Type B pancreatic cell (in vitro differentiated cells): ENCODE measurements at regions not wholly inside any gene's neighbourhood (a gene's known extent, or its start where the extent isn't known, plus 50 kb on each side); places are given as distances from the start of the nearest gene placed in this dataset.
A peak's percentile ranks its signal among the peaks of the same experiment; 100 is the strongest.

ENCODE experiments used
- DNase-seq: peaks from one replicate; pipeline ENCODE4 v3.0.0; 2021; ENCODE audit warnings: mixed read lengths; ENCODE audit not compliant: unreplicated experiment; ENCODE audit errors: extremely low spot score
- H3K27ac Mint-ChIP-seq: 2 replicates; pipeline ENCODE4 v1.8.0; 2021; ENCODE audit warnings: mild to moderate bottlenecking, mixed read lengths
- H3K27me3 Mint-ChIP-seq: 2 replicates; pipeline ENCODE4 v1.8.0; 2021; ENCODE audit warnings: mixed read lengths
- H3K36me3 Mint-ChIP-seq: 2 replicates; pipeline ENCODE4 v1.8.0; 2021; ENCODE audit warnings: mixed read lengths
- H3K4me1 Mint-ChIP-seq: one replicate; pipeline ENCODE4 v1.8.0; 2021; ENCODE audit warnings: mixed read lengths; ENCODE audit not compliant: unreplicated experiment
- H3K4me3 Mint-ChIP-seq: 2 replicates; pipeline ENCODE4 v1.8.0; 2021; ENCODE audit warnings: mild to moderate bottlenecking, mixed read lengths
- H3K9me3 Mint-ChIP-seq: 2 replicates; pipeline ENCODE4 v1.8.0; 2021; ENCODE audit warnings: mixed read lengths
- TF ChIP-seq, protein P1 (sequence below): fragments of 200-600 bp; sonication (generic); conservative IDR thresholded peaks from 2 replicates; pipeline ENCODE4 v1.5.0; 2021; ENCODE audit warnings: antibody characterized with exemption, mild to moderate bottlenecking

DNA sequence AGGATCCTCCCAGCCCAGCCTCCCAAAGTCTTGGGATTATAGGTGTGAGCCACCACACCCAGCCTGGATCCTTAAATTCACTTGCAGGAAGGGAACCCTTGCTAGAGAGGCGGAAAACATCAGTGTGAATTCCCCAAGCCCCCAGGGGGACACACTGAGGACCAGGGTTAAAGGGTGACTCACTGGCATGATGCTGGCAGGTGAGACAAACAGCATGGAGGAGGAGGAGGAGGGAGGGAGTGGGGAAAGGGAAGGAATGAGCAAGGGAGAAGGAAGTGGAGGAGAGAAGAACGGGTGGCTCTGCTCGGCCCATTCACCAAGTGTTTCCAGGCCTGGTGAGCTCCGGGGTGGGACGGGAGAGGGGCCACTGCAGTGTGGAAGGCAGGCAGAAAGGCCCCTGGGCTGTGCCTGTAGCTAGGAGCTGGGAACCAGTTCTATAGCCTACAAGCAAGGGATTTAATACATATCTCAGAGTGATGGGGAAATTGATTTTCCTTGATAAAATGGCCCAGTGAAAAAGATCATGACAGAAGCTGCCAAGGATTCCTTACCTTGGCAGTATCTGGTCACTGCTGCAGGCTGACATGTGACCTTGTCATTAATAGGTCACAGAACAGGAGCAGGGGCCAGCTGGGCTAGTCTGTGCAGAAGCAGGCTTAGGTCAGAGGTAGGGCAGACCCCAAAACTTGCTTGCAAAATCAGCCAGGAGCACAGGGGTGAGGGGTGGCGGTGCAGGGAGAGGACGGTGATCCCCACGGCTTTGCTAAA lies 370.2 kb downstream of the SHANK2 start:
- no peaks in the 10 kb centered on the region for H3K27me3 Mint-ChIP-seq
- no peaks in the 10 kb centered on the region for H3K36me3 Mint-ChIP-seq
- TF ChIP-seq, protein P1, sequence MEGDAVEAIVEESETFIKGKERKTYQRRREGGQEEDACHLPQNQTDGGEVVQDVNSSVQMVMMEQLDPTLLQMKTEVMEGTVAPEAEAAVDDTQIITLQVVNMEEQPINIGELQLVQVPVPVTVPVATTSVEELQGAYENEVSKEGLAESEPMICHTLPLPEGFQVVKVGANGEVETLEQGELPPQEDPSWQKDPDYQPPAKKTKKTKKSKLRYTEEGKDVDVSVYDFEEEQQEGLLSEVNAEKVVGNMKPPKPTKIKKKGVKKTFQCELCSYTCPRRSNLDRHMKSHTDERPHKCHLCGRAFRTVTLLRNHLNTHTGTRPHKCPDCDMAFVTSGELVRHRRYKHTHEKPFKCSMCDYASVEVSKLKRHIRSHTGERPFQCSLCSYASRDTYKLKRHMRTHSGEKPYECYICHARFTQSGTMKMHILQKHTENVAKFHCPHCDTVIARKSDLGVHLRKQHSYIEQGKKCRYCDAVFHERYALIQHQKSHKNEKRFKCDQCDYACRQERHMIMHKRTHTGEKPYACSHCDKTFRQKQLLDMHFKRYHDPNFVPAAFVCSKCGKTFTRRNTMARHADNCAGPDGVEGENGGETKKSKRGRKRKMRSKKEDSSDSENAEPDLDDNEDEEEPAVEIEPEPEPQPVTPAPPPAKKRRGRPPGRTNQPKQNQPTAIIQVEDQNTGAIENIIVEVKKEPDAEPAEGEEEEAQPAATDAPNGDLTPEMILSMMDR, result no peak
- H3K4me3 Mint-ChIP-seq, result no peak overlapping the region
- peaks cover 18% of the 10 kb centered on the region for H3K4me1 Mint-ChIP-seq
- no peak overlapping the region for H3K27ac Mint-ChIP-seq
- no peaks in the 10 kb centered on the region for H3K9me3 Mint-ChIP-seq
- DNase-seq, result no peak

DNA sequence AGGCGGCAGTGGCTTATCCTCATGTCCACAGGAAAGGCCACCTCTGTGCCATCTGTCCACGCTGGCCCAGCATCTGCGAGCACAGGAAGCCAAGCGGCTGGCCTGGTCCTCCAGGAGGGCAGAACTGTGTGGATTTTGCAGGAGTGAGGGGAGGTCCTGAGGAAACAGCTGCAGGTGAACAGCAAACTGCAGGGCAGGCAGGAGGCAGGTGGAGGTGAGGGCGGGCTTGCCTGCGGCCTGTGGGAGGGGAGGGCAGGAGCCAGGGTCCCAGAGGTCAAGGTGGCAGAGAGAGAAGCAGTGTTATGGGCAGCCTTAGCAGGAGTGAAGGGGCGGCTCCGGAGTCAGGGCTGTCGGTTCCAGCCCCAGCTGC lies 369.7 kb downstream of the SHANK2 start:
- H3K4me1 Mint-ChIP-seq, result peaks cover 18% of the 10 kb centered on the region
- no peak overlapping the region for H3K27ac Mint-ChIP-seq
- no peaks in the 10 kb centered on the region for H3K9me3 Mint-ChIP-seq
- H3K4me3 Mint-ChIP-seq, result no peak overlapping the region
- H3K36me3 Mint-ChIP-seq, result peaks cover 1% of the 10 kb centered on the region
- H3K27me3 Mint-ChIP-seq, result no peaks in the 10 kb centered on the region
- no peak for DNase-seq
- TF ChIP-seq, protein P1, result no peak

DNA sequence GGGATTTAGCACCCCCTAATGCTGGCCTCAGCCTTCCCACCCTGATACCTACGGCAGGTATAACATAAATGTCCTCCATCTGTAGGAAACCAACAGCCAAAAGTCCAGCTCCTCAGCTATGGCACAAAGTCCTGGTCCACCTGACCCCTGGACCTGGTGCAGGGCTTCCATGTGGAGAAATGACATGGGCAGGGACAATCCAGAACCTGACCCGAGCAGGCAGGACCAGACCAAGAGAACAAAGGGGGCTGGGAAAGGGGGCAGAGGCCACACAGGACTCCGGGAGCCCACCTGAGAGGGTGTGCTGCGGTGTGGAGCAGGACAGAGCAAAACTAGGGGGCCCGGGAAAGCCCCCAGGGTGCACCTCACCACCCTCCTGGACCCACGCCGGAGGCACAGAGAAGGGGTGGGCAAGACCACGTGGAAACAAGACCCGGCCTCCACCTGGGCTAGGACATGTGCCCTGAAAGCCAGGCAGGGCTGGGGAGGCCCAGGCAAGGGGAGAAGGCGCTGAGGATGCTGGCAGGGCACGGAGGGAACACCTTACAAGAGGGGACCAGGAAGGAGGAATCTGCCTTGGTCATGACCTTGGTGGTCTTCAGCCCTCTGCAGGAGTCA lies 368.9 kb downstream of the SHANK2 start:
- Mint-ChIP-seq H3K27me3 (no peaks in the 10 kb centered on the region), H3K27ac (no peak overlapping the region), H3K4me1 (peaks cover 18% of the 10 kb centered on the region), H3K4me3 (no peak overlapping the region), H3K36me3 (peaks cover 7% of the 10 kb centered on the region), H3K9me3 (no peaks in the 10 kb centered on the region)
- no peak for DNase-seq
- TF ChIP-seq, protein P1, result no peak

DNA sequence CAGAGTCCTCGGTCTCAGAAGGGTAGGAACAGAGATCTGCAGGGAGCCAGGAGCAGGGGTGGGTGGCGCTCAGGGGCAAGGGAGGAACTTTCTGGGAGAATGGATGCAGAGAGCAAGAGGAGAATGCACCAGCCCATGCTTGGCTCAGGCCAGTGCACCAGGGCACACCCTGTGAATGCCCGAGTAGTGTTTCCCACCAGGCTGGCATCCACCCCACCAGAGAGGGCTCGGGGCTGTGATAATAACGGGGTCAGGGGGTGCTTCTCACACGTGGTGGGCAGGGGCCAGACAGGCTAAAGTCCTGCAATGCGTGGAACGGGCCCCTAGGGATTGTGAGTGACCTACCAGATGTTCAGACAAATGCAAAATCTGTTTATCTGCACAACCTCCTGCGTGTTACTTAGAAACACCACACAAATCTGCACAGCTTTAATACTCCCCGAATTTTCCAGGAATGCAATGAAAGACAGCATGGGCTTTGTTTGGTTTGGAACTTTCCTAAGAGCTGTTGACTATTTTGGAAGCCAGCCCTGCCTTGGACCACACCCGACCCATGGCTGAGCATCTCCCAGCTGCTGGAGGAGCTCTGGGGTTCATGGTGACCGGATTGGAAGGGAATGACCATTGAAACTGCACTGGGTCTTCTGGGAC lies 368.3 kb downstream of the SHANK2 start:
- H3K4me3 Mint-ChIP-seq, result no peak overlapping the region
- H3K36me3 Mint-ChIP-seq, result peaks cover 7% of the 10 kb centered on the region
- no peak for DNase-seq
- no peaks in the 10 kb centered on the region for H3K9me3 Mint-ChIP-seq
- TF ChIP-seq, protein P1, result no peak
- H3K27ac Mint-ChIP-seq, result no peak overlapping the region
- H3K4me1 Mint-ChIP-seq, result peaks cover 18% of the 10 kb centered on the region
- no peaks in the 10 kb centered on the region for H3K27me3 Mint-ChIP-seq

DNA sequence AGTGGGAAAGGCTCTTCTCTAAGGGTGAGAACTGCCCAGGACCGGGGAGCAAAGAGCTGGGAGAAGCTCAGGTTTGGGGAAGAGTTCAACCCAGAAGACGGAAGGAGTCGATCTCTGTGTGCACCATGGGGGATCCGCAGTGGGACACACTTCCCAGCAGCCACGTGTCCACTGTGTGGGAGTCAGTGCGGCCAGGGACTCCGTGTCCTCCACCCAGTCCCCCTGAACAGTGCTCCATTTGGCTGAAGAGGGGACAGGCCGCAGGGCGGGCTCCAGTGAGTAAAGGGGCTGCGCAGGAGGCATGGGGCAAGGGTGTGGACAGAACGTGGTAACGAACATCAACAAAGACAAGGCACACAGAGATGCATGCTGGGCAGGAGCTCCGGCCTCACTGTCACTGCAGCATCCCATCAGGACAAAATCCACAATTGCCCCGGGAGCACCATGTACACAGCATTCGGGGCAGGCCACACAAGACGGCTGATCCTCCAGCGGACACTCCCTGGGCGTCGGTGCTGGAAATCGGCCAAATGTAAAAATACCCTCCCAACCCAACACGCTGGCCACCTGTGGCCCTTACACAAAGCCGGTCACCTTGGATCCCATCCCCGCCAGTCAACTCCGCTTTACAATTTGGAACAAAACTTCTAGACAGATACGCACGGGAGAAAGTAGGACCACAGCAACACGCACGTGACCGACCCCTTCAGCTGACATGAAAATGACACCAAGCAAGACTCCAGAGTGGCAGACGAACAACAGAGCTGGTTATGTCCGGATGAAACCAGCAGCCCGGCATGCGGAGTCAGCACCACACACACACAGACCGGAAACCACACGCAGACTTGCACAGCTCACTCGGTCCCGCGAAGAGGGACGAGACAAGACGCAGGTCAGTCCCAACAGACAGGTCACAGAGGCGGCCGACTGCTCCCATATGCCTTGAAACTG lies 366.8 kb downstream of the SHANK2 start:
- Mint-ChIP-seq H3K27ac (peak overlapping the region; percentile 6), H3K4me3 (no peak overlapping the region), H3K9me3 (no peaks in the 10 kb centered on the region), H3K27me3 (no peaks in the 10 kb centered on the region), H3K36me3 (peaks cover 7% of the 10 kb centered on the region), H3K4me1 (peaks cover 18% of the 10 kb centered on the region)
- DNase-seq, result no peak
- TF ChIP-seq, protein P1, result no peak
